ENCODE measurements at regions not wholly inside any gene's neighbourhood (a gene's known extent, or its start where the extent isn't known, plus 50 kb on each side); places are given as distances from the start of the nearest gene placed in this dataset.

- TF ChIP-seq CTCF (conservative IDR thresholded peaks at IDR 0.05 in 1 of 2, IDR thresholded peaks at IDR 0.05 in 1 of 2; ENCODE audit: extremely low read depth in 1 of 2, insufficient read depth in 1 of 2, low read depth in 1 of 2, low read length in 2 of 2) (no peak), EZH2 (IDR thresholded peaks at IDR 0.05; ENCODE audit: borderline replicate concordance, low read length) (no peak)
These were observed 292.4 kb downstream of the EFNB2 start for GRCh38 chr13:106243011-106243565.

All from mammary epithelial cell (primary cell).